Keratinocyte (primary cell): ENCODE measurements at regions not wholly inside any gene's neighbourhood (a gene's known extent, or its start where the extent isn't known, plus 50 kb on each side); places are given as distances from the start of the nearest gene placed in this dataset.
A peak's percentile ranks its signal among the peaks of the same experiment; 100 is the strongest.

Experiments
- DNase-seq: peaks from one replicate; pipeline ENCODE4 v3.0.0-alpha.2; 2011; ENCODE audit warnings: low read depth, missing footprints, low spot score
- FAIRE-seq: peaks from 2 replicates; lab custom pipeline; 2011; peaks lifted over from hg19 to GRCh38; lab: Jason Lieb, UNC
- H2AFZ ChIP-seq: 2 replicates; pipeline ENCODE4 v1.6.0; 2012; ENCODE audit warnings: low read length, control low read depth, inconsistent platforms; ENCODE audit not compliant: control insufficient read depth
- H3K27ac ChIP-seq: 2 replicates; pipeline ENCODE4 v1.5.1; 2011; ENCODE audit warnings: low read length; ENCODE audit not compliant: control insufficient read depth, insufficient read depth
- H3K27me3 ChIP-seq: 3 replicates; pipeline ENCODE4 v1.6.0; 2011; ENCODE audit warnings: low read length; ENCODE audit not compliant: control insufficient read depth, insufficient read depth; ENCODE audit errors: extremely low read depth
- H3K36me3 ChIP-seq, 2 experiments: 2 replicates in 1 of 2; 3 replicates in 1 of 2; pipeline ENCODE4 v1.5.1; 2011; ENCODE audit warnings: low read length in 2 of 2, mild to moderate bottlenecking in 1 of 2; ENCODE audit not compliant: control insufficient read depth in 2 of 2, insufficient read depth in 2 of 2; ENCODE audit errors: extremely low read depth in 1 of 2
- H3K4me1 ChIP-seq: 3 replicates; pipeline ENCODE4 v1.5.1; 2011; ENCODE audit warnings: low read length; ENCODE audit not compliant: control insufficient read depth, insufficient read depth; ENCODE audit errors: extremely low read depth
- H3K4me2 ChIP-seq: 3 replicates; pipeline ENCODE4 v1.6.0; 2011; ENCODE audit warnings: low read depth, low read length; ENCODE audit not compliant: control insufficient read depth, insufficient read depth; ENCODE audit errors: extremely low read depth
- H3K4me3 ChIP-seq, 3 experiments: fragments of 200-600 bp in 1 of 3; sonication (generic) in 1 of 3; 2 replicates in 2 of 3; 3 replicates in 1 of 3; pipeline ENCODE4 v1.5.1; 2011 to 2016; ENCODE audit warnings: low read length in 3 of 3, mild to moderate bottlenecking in 3 of 3, control low read depth in 2 of 3, inconsistent platforms in 1 of 3, low read depth in 1 of 3, mixed read lengths in 1 of 3, mixed run types in 1 of 3, moderate library complexity in 1 of 3; ENCODE audit not compliant: control insufficient read depth in 2 of 3, insufficient read depth in 2 of 3; ENCODE audit errors: extremely low read depth in 1 of 3
- H3K79me2 ChIP-seq: 2 replicates; pipeline ENCODE4 v1.6.0; 2012; ENCODE audit warnings: low read length; ENCODE audit not compliant: control insufficient read depth, insufficient read depth
- H3K9ac ChIP-seq: 3 replicates; pipeline ENCODE4 v1.6.0; 2011; ENCODE audit warnings: low read length; ENCODE audit not compliant: control insufficient read depth, insufficient read depth; ENCODE audit errors: extremely low read depth
- H3K9me1 ChIP-seq: 3 replicates; pipeline ENCODE4 v1.6.0; 2011; ENCODE audit warnings: low read length; ENCODE audit not compliant: control insufficient read depth, insufficient read depth; ENCODE audit errors: extremely low read depth
- H3K9me3 ChIP-seq: 2 replicates; pipeline ENCODE4 v1.5.1; 2012; ENCODE audit warnings: low read depth, low read length; ENCODE audit not compliant: control insufficient read depth
- H4K20me1 ChIP-seq: 3 replicates; pipeline ENCODE4 v1.6.0; 2011; ENCODE audit warnings: low read length; ENCODE audit not compliant: control insufficient read depth, insufficient read depth; ENCODE audit errors: extremely low read depth
- EZH2 ChIP-seq: IDR thresholded peaks from one replicate; pipeline ENCODE4 v1.6.1; 2012; ENCODE audit warnings: inconsistent platforms, mild to moderate bottlenecking, low read length, moderate library complexity
- dilution Hi-C: fragments of 300-500 bp; cut with MboI; formaldehyde crosslinking; loops from one replicate; pipeline ENCODE4 v1.7.0; 2020; ENCODE audit warnings: low sequenced_read_pairs; ENCODE audit not compliant: extremely low pct_ligation_motif_present
- TF ChIP-seq, protein P1 (sequence below), 3 experiments: IDR thresholded peaks in 1 of 3; conservative IDR thresholded peaks in 1 of 3; optimal IDR thresholded peaks in 1 of 3; 2 replicates in 2 of 3; 3 replicates in 1 of 3; pipeline versions ENCODE3 to v1.5.1; 2011; ENCODE audit warnings: low read length in 3 of 3, mild to moderate bottlenecking in 3 of 3, moderate library complexity in 2 of 3, control low read depth in 1 of 3, inconsistent platforms in 1 of 3; ENCODE audit not compliant: insufficient read depth in 2 of 3; ENCODE audit errors: extremely low read depth in 1 of 3

DNA sequence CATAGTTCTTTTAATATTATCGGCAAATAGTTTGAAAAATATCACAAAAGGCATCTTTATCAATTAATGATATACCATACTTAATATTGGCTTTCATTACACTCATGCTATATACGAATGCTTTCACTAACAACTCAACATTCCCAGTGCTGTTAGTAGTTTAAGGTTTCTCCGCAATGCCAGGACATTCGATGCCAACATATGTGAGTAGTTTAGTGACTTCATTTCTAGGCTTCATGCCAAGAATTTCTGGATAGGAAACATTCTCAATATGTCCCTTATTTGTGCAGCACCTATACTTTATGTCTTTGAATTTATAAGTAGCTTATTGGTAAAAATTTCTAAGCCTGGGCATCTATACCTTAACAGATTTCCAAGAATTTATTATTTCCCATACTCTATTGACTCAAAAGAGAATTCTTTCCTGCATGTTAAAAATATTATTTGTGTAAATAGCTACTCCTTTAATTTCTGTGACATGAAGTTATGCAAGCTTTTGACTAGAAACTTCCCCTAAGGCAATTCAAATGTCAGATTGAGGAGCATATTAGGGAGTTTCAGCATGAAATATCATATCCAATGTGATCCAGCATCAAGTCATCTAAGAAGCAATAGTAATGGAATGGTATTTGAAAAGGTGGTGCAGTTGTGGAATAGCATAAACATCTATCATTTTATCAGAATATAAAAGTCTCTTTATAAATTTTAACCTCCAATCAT is 236.0 kb upstream of the STXBP5 start:
- Histone ChIP-seq H3K27ac (no peak overlapping the region), H3K9me1 (no peaks in the 10 kb centered on the region), H3K79me2 (no peaks in the 10 kb centered on the region), H3K27me3 (no peaks in the 10 kb centered on the region), H3K4me3 (no peak overlapping the region), H3K4me2 (no peak overlapping the region), H3K9me3 (peaks cover 8% of the 10 kb centered on the region), H4K20me1 (no peaks in the 10 kb centered on the region), H2AFZ (no peak overlapping the region), H3K9ac (no peak overlapping the region), H3K4me1 (no peaks in the 10 kb centered on the region), H3K36me3 (no peaks in the 10 kb centered on the region)
- dilution Hi-C loops, result no loop called here
- FAIRE-seq (peak; percentile 48), DNase-seq (peak; percentile 26)
- TF ChIP-seq, protein P1, sequence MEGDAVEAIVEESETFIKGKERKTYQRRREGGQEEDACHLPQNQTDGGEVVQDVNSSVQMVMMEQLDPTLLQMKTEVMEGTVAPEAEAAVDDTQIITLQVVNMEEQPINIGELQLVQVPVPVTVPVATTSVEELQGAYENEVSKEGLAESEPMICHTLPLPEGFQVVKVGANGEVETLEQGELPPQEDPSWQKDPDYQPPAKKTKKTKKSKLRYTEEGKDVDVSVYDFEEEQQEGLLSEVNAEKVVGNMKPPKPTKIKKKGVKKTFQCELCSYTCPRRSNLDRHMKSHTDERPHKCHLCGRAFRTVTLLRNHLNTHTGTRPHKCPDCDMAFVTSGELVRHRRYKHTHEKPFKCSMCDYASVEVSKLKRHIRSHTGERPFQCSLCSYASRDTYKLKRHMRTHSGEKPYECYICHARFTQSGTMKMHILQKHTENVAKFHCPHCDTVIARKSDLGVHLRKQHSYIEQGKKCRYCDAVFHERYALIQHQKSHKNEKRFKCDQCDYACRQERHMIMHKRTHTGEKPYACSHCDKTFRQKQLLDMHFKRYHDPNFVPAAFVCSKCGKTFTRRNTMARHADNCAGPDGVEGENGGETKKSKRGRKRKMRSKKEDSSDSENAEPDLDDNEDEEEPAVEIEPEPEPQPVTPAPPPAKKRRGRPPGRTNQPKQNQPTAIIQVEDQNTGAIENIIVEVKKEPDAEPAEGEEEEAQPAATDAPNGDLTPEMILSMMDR (optimal IDR thresholded peaks at IDR 0.05 in 1 of 3, IDR thresholded peaks at IDR 0.05 in 1 of 3, conservative IDR thresholded peaks at IDR 0.05 in 1 of 3; ENCODE audit: extremely low read depth in 1 of 3, insufficient read depth in 2 of 3, low read length in 3 of 3), result no peak
- no peak for TF ChIP-seq EZH2

DNA sequence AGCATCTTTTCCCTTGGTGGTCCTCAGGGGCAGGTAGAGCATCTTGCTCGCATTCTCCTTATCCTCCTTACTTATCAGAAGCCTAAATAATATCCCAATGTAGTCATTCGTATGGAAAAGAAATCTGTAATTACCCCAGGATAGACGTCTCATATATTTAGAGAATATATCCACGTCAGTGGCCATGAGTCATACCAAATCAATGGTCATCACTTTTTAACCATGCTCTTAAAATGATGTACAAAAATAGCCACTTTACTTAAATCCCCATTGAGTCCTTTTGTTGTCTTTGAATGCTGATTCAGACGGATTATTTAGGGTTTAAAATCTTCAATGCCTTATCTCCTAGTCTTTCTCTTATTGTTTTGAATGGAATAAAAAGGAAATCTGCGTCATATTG is 231.7 kb upstream of the STXBP5 start:
- TF ChIP-seq, protein P1 (optimal IDR thresholded peaks at IDR 0.05 in 1 of 3, IDR thresholded peaks at IDR 0.05 in 1 of 3, conservative IDR thresholded peaks at IDR 0.05 in 1 of 3; ENCODE audit: extremely low read depth in 1 of 3, insufficient read depth in 2 of 3, low read length in 3 of 3), result no peak
- no peaks in the 10 kb centered on the region for H3K27me3 ChIP-seq
- H3K36me3 ChIP-seq, result no peaks in the 10 kb centered on the region
- H3K4me1 ChIP-seq, result no peaks in the 10 kb centered on the region
- no peaks in the 10 kb centered on the region for H4K20me1 ChIP-seq
- H3K9me3 ChIP-seq, result no peaks in the 10 kb centered on the region
- dilution Hi-C loops, result no loop called here
- H2AFZ ChIP-seq, result no peak overlapping the region
- no peak overlapping the region for H3K4me2 ChIP-seq
- H3K79me2 ChIP-seq, result no peaks in the 10 kb centered on the region
- H3K9ac ChIP-seq, result no peak overlapping the region
- FAIRE-seq, result no peak
- H3K27ac ChIP-seq, result no peak overlapping the region
- DNase-seq, result no peak
- no peaks in the 10 kb centered on the region for H3K9me1 ChIP-seq
- no peak overlapping the region for H3K4me3 ChIP-seq
